Endothelial cell of umbilical vein (primary cell): ENCODE measurements at regions not wholly inside any gene's neighbourhood (a gene's known extent, or its start where the extent isn't known, plus 50 kb on each side); places are given as distances from the start of the nearest gene placed in this dataset.

Experiments used
- BruUV-seq: library from RNA; stranded (reverse); fragments of 400-500 nt; replicated peaks from 2 replicates; lab custom pipeline; 2021; lab: Mats Ljungman, UMichigan
- CTCF ChIA-PET: fragments of 300-600, 350-600 bp; sonication (Branson Sonifier 250); formaldehyde crosslinking; loops from one replicate; lab custom pipeline; 2021; ENCODE audit warnings: antibody characterized with exemption, inconsistent platforms; lab: Charles Lee
- POLR2A ChIA-PET: fragments of 300-600, 350-600 bp; sonication (Branson Sonifier 250); formaldehyde crosslinking; loops from one replicate; lab custom pipeline; 2021; ENCODE audit warnings: antibody characterized with exemption, inconsistent platforms; lab: Charles Lee
- DNase-seq: peaks from one replicate; pipeline ENCODE4 v3.0.0-alpha.2; 2011; ENCODE audit warnings: low read depth, low spot score
- FAIRE-seq: peaks from 2 replicates; lab custom pipeline; 2011; peaks lifted over from hg19 to GRCh38; lab: Jason Lieb, UNC
- H2AFZ ChIP-seq: 2 replicates; pipeline ENCODE4 v1.6.0; 2012; ENCODE audit warnings: low read depth, low read length, control low read depth, inconsistent platforms
- H3K27ac ChIP-seq: 2 replicates; pipeline ENCODE4 v1.5.1; 2011; ENCODE audit warnings: low read depth, mild to moderate bottlenecking, control low read depth, low read length, moderate library complexity; ENCODE audit not compliant: insufficient read depth
- H3K27me3 ChIP-seq, 2 experiments: 2 replicates each; pipeline versions ENCODE4 v1.6.0 to v1.6.1; 2011; ENCODE audit warnings: low read length in 2 of 2, mixed read lengths in 1 of 2; ENCODE audit not compliant: control insufficient read depth in 2 of 2, insufficient read depth in 2 of 2
- H3K36me3 ChIP-seq, 2 experiments: 2 replicates in 1 of 2; 3 replicates in 1 of 2; pipeline ENCODE4 v1.5.1; 2011; ENCODE audit warnings: low read length in 2 of 2, mild to moderate bottlenecking in 1 of 2, moderate library complexity in 1 of 2; ENCODE audit not compliant: control insufficient read depth in 2 of 2, insufficient read depth in 2 of 2; ENCODE audit errors: extremely low read depth in 1 of 2
- H3K4me1 ChIP-seq: 3 replicates; pipeline ENCODE4 v1.5.1; 2011; ENCODE audit warnings: mild to moderate bottlenecking, low read length; ENCODE audit not compliant: control insufficient read depth, insufficient read depth; ENCODE audit errors: extremely low read depth
- H3K4me2 ChIP-seq: 2 replicates; pipeline ENCODE4 v1.6.1; 2011; ENCODE audit warnings: low read length, control low read depth, mixed read lengths; ENCODE audit not compliant: insufficient read depth
- H3K4me3 ChIP-seq, 3 experiments: fragments of 200-600 bp in 1 of 3; sonication (generic), shearing (Covaris generic) in 1 of 3; replicated peaks in 1 of 3; 2 replicates each; pipeline ENCODE4 v1.5.1; 2011 to 2016; ENCODE audit warnings: control low read depth in 3 of 3, low read length in 3 of 3, mild to moderate bottlenecking in 2 of 3, inconsistent platforms in 1 of 3, low read depth in 1 of 3, moderate library complexity in 1 of 3; ENCODE audit not compliant: insufficient read depth in 1 of 3
- H3K79me2 ChIP-seq: 2 replicates; pipeline ENCODE4 v1.6.0; 2012; ENCODE audit warnings: low read length, inconsistent platforms; ENCODE audit not compliant: control insufficient read depth, insufficient read depth
- H3K9ac ChIP-seq: replicated peaks from 2 replicates; pipeline ENCODE3; 2011; ENCODE audit warnings: low read length, control low read depth; ENCODE audit not compliant: insufficient read depth; ENCODE audit errors: extremely low read depth
- H3K9me1 ChIP-seq: replicated peaks from 3 replicates; pipeline ENCODE4 v1.6.0; 2011; ENCODE audit warnings: mild to moderate bottlenecking, low read length; ENCODE audit not compliant: control insufficient read depth, insufficient read depth; ENCODE audit errors: extremely low read depth
- H3K9me3 ChIP-seq: replicated peaks from 2 replicates; pipeline ENCODE4 v1.5.1; 2012; ENCODE audit warnings: low read length, inconsistent platforms; ENCODE audit not compliant: control insufficient read depth, insufficient read depth
- H4K20me1 ChIP-seq: replicated peaks from 2 replicates; pipeline ENCODE3; 2011; ENCODE audit warnings: mild to moderate bottlenecking, low read length; ENCODE audit not compliant: control insufficient read depth, insufficient read depth; ENCODE audit errors: extremely low read depth
- EZH2 ChIP-seq: IDR thresholded peaks from 2 replicates; pipeline ENCODE4 v1.6.1; 2012; ENCODE audit warnings: borderline replicate concordance, low read depth, mild to moderate bottlenecking, moderate library complexity, low read length, inconsistent platforms; ENCODE audit not compliant: severe bottlenecking
- FOS ChIP-seq: IDR thresholded peaks from 2 replicates; pipeline ENCODE4 v1.6.1; 2011; ENCODE audit warnings: mild to moderate bottlenecking, low read length, moderate library complexity, borderline replicate concordance; ENCODE audit not compliant: insufficient read depth
- GATA2 ChIP-seq: IDR thresholded peaks from 2 replicates; pipeline ENCODE4 v1.7.0; 2011; ENCODE audit warnings: low read depth, mild to moderate bottlenecking, moderate library complexity, mixed read lengths, low read length; ENCODE audit not compliant: insufficient read length, insufficient read depth
- JUN ChIP-seq: IDR thresholded peaks from 2 replicates; pipeline ENCODE4 v1.6.1; 2011; ENCODE audit warnings: borderline replicate concordance, low read depth; ENCODE audit not compliant: insufficient read length, insufficient read depth
- MYC ChIP-seq: IDR thresholded peaks from one replicate; pipeline ENCODE4 v1.6.1; 2011; ENCODE audit warnings: mild to moderate bottlenecking, low read depth, low read length
- POLR2A ChIP-seq: IDR thresholded peaks from 2 replicates; pipeline ENCODE4 v1.6.1; 2012; ENCODE audit warnings: low read depth, mild to moderate bottlenecking, control low read depth, low read length
- POLR2AphosphoS5 ChIP-seq: IDR thresholded peaks from 2 replicates; pipeline ENCODE4 v1.6.1; 2012; ENCODE audit warnings: low read depth, mild to moderate bottlenecking, control low read depth, low read length, moderate library complexity; ENCODE audit not compliant: insufficient read depth
- dilution Hi-C: fragments of 300-500 bp; cut with MboI; formaldehyde crosslinking; loops from one replicate; pipeline ENCODE4 v1.15.0; 2019; ENCODE audit warnings: low sequenced_read_pairs; ENCODE audit not compliant: extremely low pct_ligation_motif_present
- intact Hi-C: fragments of 100-400 bp; cut with micrococcal nuclease; formaldehyde crosslinking; loops from one replicate; pipeline ENCODE4 v1.10.0; 2022
- TF ChIP-seq, protein P1 (sequence below): IDR thresholded peaks from 2 replicates; pipeline ENCODE4 v1.6.1; 2011; ENCODE audit not compliant: insufficient read depth, insufficient read length
- TF ChIP-seq, protein P2 (sequence below), 2 donors: IDR thresholded peaks; 1 replicate in 1 of 2; 2 replicates in 1 of 2; pipeline ENCODE4 v1.5.1; 2011; ENCODE audit warnings: low read length in 2 of 2, mild to moderate bottlenecking in 2 of 2, moderate library complexity in 2 of 2, control low read depth in 1 of 2, inconsistent platforms in 1 of 2, low read depth in 1 of 2; ENCODE audit not compliant: insufficient read depth in 1 of 2; ENCODE audit errors: extremely low read depth in 1 of 2

DNA sequence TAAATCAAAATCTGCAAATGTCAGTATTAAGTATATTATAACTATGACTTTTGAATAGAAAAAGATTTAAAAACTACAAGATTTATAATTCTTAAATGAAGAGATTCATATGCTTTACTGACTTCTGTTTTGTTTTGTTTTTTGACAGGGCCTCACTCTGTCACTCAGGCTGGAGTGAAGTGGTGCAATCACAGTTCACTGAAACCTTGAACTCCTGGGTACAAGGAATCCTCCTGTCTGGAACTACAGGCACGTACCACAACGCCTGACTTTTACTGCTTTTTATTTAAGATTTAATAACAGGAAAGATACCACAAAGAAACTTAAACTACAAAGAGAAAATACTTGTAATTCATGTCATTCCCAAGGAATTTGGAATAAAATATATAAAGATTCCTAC is 940.2 kb upstream of the CITED2 start:
- Histone ChIP-seq H3K27me3 (no peaks in the 10 kb centered on the region), H3K9ac (no peak overlapping the region), H3K79me2 (no peaks in the 10 kb centered on the region), H3K9me3 (no peaks in the 10 kb centered on the region), H3K4me2 (no peak overlapping the region), H2AFZ (no peak overlapping the region), H4K20me1 (no peaks in the 10 kb centered on the region), H3K4me3 (no peak overlapping the region), H3K4me1 (no peaks in the 10 kb centered on the region), H3K27ac (no peak overlapping the region), H3K9me1 (no peaks in the 10 kb centered on the region), H3K36me3 (no peaks in the 10 kb centered on the region)
- dilution Hi-C loops (no loop called here), intact Hi-C loops (no loop called here)
- DNase-seq (no peak), FAIRE-seq (no peak)
- BruUV-seq, result no TSS peak
- ChIA-PET POLR2A (no interaction called here), CTCF (no interaction called here)
- TF ChIP-seq, protein P1, sequence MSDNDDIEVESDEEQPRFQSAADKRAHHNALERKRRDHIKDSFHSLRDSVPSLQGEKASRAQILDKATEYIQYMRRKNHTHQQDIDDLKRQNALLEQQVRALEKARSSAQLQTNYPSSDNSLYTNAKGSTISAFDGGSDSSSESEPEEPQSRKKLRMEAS, result no peak
- no peak for TF ChIP-seq POLR2A
- no peak for TF ChIP-seq GATA2
- TF ChIP-seq MYC, result no peak
- TF ChIP-seq EZH2, result no peak
- TF ChIP-seq, protein P2, sequence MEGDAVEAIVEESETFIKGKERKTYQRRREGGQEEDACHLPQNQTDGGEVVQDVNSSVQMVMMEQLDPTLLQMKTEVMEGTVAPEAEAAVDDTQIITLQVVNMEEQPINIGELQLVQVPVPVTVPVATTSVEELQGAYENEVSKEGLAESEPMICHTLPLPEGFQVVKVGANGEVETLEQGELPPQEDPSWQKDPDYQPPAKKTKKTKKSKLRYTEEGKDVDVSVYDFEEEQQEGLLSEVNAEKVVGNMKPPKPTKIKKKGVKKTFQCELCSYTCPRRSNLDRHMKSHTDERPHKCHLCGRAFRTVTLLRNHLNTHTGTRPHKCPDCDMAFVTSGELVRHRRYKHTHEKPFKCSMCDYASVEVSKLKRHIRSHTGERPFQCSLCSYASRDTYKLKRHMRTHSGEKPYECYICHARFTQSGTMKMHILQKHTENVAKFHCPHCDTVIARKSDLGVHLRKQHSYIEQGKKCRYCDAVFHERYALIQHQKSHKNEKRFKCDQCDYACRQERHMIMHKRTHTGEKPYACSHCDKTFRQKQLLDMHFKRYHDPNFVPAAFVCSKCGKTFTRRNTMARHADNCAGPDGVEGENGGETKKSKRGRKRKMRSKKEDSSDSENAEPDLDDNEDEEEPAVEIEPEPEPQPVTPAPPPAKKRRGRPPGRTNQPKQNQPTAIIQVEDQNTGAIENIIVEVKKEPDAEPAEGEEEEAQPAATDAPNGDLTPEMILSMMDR (IDR thresholded peaks at IDR 0.05; ENCODE audit: extremely low read depth in 1 of 2, insufficient read depth in 1 of 2, low read depth in 1 of 2, low read length in 2 of 2), result no peak
- TF ChIP-seq FOS, result no peak
- no peak for TF ChIP-seq JUN
- TF ChIP-seq POLR2AphosphoS5, result no peak
